Stimulated activated CD4-positive, alpha-beta T cell treated with anti-CD3 and anti-CD28 coated beads, Interleukin-12 subunit alpha, Interleukin-12 subunit beta, amount 100 ng/mL, for 4 hours (primary cell): ENCODE measurements at regions not wholly inside any gene's neighbourhood (a gene's known extent, or its start where the extent isn't known, plus 50 kb on each side); places are given as distances from the start of the nearest gene placed in this dataset.

ENCODE experiments used
- DNase-seq: peaks from one replicate; pipeline ENCODE4 v3.0.0-alpha.2; 2020

GRCh38 chr9:38312406-38312805 is 80.1 kb upstream of the ALDH1B1 start:
- DNase-seq: no peak

- DNase-seq: no peak
Measured at GRCh38 chr9:38311382-38312270, 80.9 kb upstream of the ALDH1B1 start.

- no peak for DNase-seq
Measured at GRCh38 chr9:38309324-38310195, 82.9 kb upstream of the ALDH1B1 start.

GRCh38 chr9:38308136-38308535 is 84.4 kb upstream of the ALDH1B1 start:
- DNase-seq: no peak

GRCh38 chr9:38306899-38307298 is 85.6 kb upstream of the ALDH1B1 start:
- DNase-seq: no peak

GRCh38 chr9:38305582-38305981 is 86.9 kb upstream of the ALDH1B1 start:
- no peak for DNase-seq

GRCh38 chr9:38301376-38302106 is 91.0 kb upstream of the ALDH1B1 start:
- DNase-seq: no peak

GRCh38 chr9:38299856-38300255 is 92.6 kb upstream of the ALDH1B1 start:
- DNase-seq: no peak

- DNase-seq: no peak
Measured at GRCh38 chr9:38298904-38299303, 93.6 kb upstream of the ALDH1B1 start.

GRCh38 chr9:38298503-38298902 is 94.0 kb upstream of the ALDH1B1 start:
- no peak for DNase-seq

- no peak for DNase-seq
Measured at GRCh38 chr9:38296807-38297206, 95.7 kb upstream of the ALDH1B1 start.

- DNase-seq: no peak
Measured at GRCh38 chr9:38295764-38296163, 96.7 kb upstream of the ALDH1B1 start.

- DNase-seq: no peak
Measured at GRCh38 chr9:38294220-38294960, 98.1 kb upstream of the ALDH1B1 start.

GRCh38 chr9:38293022-38293421 is 99.5 kb upstream of the ALDH1B1 start:
- DNase-seq: no peak

GRCh38 chr9:38292480-38292879 is 100.0 kb upstream of the ALDH1B1 start:
- no peak for DNase-seq

- DNase-seq: no peak
Measured at GRCh38 chr9:38289866-38290245, 102.6 kb upstream of the ALDH1B1 start.

GRCh38 chr9:38289236-38289865 is 103.2 kb upstream of the ALDH1B1 start:
- DNase-seq: no peak

GRCh38 chr9:38288502-38288901 is 104.0 kb upstream of the ALDH1B1 start:
- DNase-seq: no peak

GRCh38 chr9:38287420-38287985 is 105.0 kb upstream of the ALDH1B1 start:
- DNase-seq: no peak

- no peak for DNase-seq
Measured at GRCh38 chr9:38286766-38287165, 105.7 kb upstream of the ALDH1B1 start.

- DNase-seq: no peak
Measured at GRCh38 chr9:38286357-38286756, 106.1 kb upstream of the ALDH1B1 start.

GRCh38 chr9:38285236-38285635 is 107.3 kb upstream of the ALDH1B1 start:
- no peak for DNase-seq
